ENCODE measurements at regions not wholly inside any gene's neighbourhood (a gene's known extent, or its start where the extent isn't known, plus 50 kb on each side); places are given as distances from the start of the nearest gene placed in this dataset.

DNA sequence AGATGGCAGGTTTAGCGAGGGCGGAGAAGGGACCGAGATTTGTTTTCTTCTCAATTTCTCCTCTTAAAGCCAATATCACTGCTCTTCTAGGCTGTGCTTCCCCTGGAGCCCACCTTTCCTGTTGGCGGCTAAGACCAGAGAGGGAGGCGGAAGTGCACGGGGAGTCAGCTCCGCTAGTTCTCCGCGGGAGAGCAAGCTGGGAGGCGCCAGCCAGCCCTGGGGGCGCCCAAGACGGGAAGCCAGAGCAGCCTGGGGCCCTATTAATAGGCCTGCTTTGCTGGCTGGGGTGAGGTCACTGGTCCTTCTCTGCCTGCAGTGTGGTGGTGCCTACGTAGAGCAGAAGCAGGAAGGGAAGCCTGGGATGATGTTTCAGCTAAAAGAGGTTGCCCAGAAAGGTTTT is 61.6 kb downstream of the LSM5 start:
- DNase-seq (ENCODE audit: low read depth, low spot score): no peak
- no peak for TF ChIP-seq CTCF (IDR thresholded peaks at IDR 0.05; ENCODE audit: low read depth, low read length)
- H3K4me3 ChIP-seq (ENCODE audit: low read depth, low read length): no peak overlapping the region
- in situ Hi-C loops (cut with HindIII; ENCODE audit: low sequenced_read_pairs): no loop called here

DNA sequence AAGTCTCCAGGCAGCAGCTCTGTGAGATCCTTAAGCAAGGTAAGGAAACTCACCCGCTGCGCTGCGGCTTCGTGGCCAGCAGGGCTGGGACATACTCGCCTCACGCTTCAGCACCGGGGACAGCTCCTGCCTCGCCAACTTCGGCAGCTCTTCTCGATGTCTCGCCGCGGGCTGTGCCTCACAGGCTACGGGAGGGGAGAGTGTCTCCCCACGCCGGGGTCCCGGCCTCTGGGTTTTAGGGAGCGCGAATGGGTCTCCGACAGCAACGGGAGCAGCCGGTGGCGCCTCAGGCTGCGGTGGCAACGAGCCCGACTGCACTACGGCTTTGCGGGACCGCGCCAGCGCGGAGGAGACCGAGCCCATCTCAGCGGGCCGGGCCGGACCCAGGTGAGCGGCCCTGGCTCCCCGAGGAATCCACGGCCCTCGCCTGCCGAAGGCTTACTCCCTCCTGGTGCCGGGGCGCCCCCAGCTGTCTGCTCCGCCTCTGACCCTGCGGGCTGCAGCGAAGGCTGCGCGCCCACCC is 62.4 kb downstream of the LSM5 start:
- DNase-seq (ENCODE audit: low read depth, low spot score): peak; percentile 85
- no peak overlapping the region for H3K4me3 ChIP-seq (ENCODE audit: low read depth, low read length)
- in situ Hi-C loops (cut with HindIII; ENCODE audit: low sequenced_read_pairs): no loop called here
- peak; percentile 62 for TF ChIP-seq CTCF (IDR thresholded peaks at IDR 0.05; ENCODE audit: low read depth, low read length)

- in situ Hi-C loops (cut with HindIII; ENCODE audit: low sequenced_read_pairs): no loop called here
- no peak overlapping the region for H3K4me3 ChIP-seq (ENCODE audit: low read depth, low read length)
- TF ChIP-seq CTCF (IDR thresholded peaks at IDR 0.05; ENCODE audit: low read depth, low read length): no peak
- no peak for DNase-seq (ENCODE audit: low read depth, low spot score)
These were observed 73.3 kb downstream of the LSM5 start for GRCh38 chr7:32416846-32417245.

GRCh38 chr7:32415936-32416335 is 74.2 kb downstream of the LSM5 start:
- no peak for TF ChIP-seq CTCF (IDR thresholded peaks at IDR 0.05; ENCODE audit: low read depth, low read length)
- in situ Hi-C loops (cut with HindIII; ENCODE audit: low sequenced_read_pairs): no loop called here
- DNase-seq (ENCODE audit: low read depth, low spot score): no peak
- no peak overlapping the region for H3K4me3 ChIP-seq (ENCODE audit: low read depth, low read length)

DNA sequence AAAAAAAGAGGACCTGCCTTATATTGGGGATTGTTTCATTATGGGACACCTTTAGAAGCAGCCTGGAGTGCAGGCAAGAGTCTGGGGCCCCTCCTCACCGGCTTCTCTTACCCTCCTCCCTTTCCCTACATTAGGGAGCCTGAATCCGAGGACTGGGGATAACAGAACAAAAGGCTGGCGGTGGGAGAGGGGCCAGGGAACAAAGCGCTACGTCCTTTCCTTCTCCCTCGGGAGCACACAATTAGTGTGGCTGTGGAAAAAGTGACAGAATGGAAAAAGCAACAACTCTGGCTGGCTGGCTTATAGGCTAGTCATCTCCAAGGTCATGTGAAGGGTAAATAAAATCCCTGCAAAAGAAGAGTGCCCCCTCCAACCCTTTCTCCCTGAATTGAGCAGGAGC is 74.7 kb downstream of the LSM5 start:
- DNase-seq (ENCODE audit: low read depth, low spot score): no peak
- TF ChIP-seq CTCF (IDR thresholded peaks at IDR 0.05; ENCODE audit: low read depth, low read length): no peak
- in situ Hi-C loops (cut with HindIII; ENCODE audit: low sequenced_read_pairs): no loop called here
- no peak overlapping the region for H3K4me3 ChIP-seq (ENCODE audit: low read depth, low read length)

GRCh38 chr7:32412471-32412870 is 77.7 kb downstream of the LSM5 start:
- no peak for TF ChIP-seq CTCF (IDR thresholded peaks at IDR 0.05; ENCODE audit: low read depth, low read length)
- in situ Hi-C loops (cut with HindIII; ENCODE audit: low sequenced_read_pairs): no loop called here
- DNase-seq (ENCODE audit: low read depth, low spot score): no peak
- H3K4me3 ChIP-seq (ENCODE audit: low read depth, low read length): no peak overlapping the region

DNA sequence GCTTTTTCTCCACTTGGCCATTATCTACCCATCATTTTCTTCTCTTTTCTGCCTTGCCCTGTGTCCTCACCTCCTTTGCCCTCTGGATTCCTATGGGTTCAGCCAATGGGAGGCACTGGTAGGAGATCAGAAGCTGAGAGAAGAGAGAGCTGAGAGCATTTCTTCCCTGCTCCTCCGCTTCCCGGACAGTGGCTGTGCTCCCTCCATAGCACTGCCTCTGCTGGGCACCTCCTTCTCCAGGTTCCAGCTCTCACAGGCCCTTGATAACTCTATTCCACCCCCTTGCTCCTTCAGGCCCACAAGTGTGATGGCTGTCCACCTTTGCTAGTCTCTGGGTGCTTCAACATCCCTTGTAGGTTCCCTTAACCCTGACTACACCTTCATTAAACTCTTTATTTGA is 79.6 kb downstream of the LSM5 start:
- DNase-seq (ENCODE audit: low read depth, low spot score): no peak
- in situ Hi-C loops (cut with HindIII; ENCODE audit: low sequenced_read_pairs): no loop called here
- H3K4me3 ChIP-seq (ENCODE audit: low read depth, low read length): no peak overlapping the region
- no peak for TF ChIP-seq CTCF (IDR thresholded peaks at IDR 0.05; ENCODE audit: low read depth, low read length)

Data from astrocyte of the spinal cord (primary cell).